Daoy (cell line): ENCODE measurements at regions not wholly inside any gene's neighbourhood (a gene's known extent, or its start where the extent isn't known, plus 50 kb on each side); places are given as distances from the start of the nearest gene placed in this dataset.
A peak's percentile ranks its signal among the peaks of the same experiment; 100 is the strongest.
"Not testable (repeated sequence)": the region's sequence is repeated elsewhere in the genome, so short reads cannot be mapped to it uniquely, and the experiment has no call there.

Source experiments
- DNase-seq: peaks from one replicate; pipeline ENCODE4 v3.0.0-alpha.2; 2015; ENCODE audit warnings: low read depth

GRCh38 chr1:181172082-181172481 is 83.6 kb downstream of the IER5 start:
- no peak for DNase-seq

GRCh38 chr1:181173761-181174447 is 85.4 kb downstream of the IER5 start:
- no peak for DNase-seq

- DNase-seq, result no peak
These were observed 86.4 kb downstream of the IER5 start for GRCh38 chr1:181174861-181175260.

- no peak for DNase-seq
These were observed 86.9 kb downstream of the IER5 start for GRCh38 chr1:181175356-181175910.

GRCh38 chr1:181175955-181176354 is 87.5 kb downstream of the IER5 start:
- no peak for DNase-seq

GRCh38 chr1:181178241-181178879 is 89.9 kb downstream of the IER5 start:
- no peak for DNase-seq

DNA sequence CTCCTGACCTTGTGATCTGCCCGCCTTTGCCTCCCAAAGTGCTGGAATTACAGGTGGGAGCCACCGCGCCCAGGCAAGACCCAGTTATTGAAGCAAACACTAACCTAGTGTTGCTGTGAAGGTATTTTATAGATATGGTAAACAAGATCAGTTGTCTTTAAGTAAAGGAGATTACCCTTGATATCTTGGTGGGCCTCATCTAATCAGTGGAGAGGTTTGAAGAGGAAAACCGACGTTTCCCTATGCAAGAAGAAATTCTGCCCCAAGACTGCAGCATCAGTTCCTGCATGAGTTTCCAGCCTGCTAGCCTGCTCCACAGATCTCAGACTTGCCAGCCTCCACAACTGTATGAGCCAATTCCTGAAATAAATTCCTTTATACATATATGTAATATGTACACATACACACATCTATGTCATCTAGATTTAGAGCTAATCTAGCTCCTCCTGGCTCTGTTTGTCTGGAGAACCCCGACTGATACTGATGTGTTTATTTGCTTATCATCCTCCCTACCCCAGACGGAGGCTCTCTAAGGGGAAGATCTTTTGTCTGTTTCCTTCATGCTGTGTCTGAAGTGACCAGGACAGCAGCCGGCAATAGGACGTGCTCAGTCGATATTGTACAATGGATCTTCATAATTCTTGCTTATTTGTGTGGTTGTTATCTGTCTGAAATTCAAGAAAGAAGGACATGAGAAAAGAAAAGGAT is 90.9 kb downstream of the IER5 start:
- no peak for DNase-seq

GRCh38 chr1:181179987-181180365 is 91.5 kb downstream of the IER5 start:
- peak; percentile 48 for DNase-seq

DNA sequence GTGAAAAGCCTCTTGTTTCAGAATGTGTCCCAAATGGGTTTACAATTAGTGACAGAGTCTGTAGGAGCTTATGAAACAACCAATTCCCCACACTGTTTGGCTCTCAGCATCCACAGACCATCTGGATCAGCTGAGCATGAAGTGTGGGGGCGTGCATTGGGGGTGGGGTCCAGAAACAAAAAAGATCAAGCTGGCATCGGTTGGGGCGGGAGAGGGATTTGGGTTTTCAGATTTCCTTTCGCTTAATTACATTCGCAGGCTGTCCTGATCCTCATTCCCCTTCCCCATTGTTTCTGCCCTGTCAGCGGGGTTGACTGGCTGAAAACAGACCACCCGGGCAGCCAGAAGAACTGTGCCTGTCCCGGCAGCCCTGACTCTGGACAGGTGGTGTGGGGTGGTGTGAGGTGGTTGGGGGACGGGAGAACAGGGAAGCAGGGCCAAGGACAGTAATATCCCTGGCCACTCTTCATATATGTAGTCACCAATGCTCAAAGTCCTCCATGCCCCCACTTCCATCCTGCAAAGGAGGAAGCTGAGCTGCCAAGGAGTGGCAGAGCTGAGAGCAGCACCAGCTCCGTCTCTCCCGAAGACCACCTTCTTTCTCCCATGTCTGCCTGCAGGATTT is 92.0 kb downstream of the IER5 start:
- DNase-seq, result no peak

- DNase-seq, result no peak
These were observed 93.5 kb downstream of the IER5 start for GRCh38 chr1:181181792-181182585.

DNA sequence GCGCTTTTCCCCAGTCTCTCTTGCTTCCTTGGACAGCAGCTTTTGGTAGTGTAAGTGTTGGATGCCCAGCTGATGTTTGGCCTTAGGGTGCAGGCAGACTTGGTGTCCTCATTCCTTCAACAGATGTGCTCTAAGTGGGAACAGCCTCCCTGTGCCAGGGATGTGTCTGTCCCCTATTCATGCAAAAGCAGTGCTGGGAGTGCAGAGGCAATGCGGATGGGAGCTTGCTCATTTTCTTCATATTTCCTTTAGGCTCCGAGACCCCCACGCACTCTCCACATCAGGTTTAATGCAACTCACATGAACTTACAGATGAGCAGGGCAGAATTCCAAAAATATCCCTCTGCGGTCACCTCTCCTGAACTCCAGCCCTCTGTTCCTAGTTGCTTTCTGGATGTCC is 96.1 kb downstream of the IER5 start:
- DNase-seq, result no peak

DNA sequence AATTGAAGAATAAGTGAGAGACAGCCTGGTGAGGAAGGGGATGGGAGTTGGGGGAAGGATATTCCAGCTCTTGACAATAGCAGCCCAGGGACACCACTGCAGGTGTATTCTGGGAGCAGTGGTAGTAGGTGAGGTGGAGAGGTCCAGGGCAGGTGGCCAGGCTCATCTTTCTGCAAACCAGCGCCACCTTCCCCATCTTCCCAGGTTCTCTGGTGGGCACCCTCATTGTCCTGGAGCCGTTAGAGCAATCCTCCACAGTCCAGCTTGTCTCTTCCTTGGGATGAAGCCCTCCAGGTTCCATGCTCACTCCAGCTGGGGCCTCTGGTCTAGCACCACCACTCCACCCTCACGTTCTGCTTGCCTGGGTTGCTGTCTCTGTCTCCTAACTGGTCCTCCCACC is 97.0 kb downstream of the IER5 start:
- DNase-seq, result no peak

DNA sequence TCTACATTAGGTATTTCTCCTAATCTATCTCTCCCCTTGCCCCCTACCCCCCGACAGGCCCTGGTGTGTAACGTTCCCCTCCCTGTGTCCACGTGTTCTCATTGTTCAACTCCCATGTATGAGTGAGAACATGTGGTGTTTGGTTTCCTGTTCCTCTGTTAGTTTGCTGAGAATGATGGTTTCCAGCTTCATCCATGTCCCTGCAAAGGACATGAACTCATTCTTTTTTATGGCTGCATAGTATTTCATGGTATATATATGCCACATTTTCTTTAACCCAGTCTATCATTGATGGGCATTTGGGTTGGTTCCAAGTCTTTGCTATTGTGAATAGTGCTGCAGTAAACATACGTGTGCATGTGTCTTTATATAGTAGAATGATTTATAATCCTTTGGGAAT is 97.6 kb downstream of the IER5 start:
- not testable (repeated sequence) for DNase-seq

DNA sequence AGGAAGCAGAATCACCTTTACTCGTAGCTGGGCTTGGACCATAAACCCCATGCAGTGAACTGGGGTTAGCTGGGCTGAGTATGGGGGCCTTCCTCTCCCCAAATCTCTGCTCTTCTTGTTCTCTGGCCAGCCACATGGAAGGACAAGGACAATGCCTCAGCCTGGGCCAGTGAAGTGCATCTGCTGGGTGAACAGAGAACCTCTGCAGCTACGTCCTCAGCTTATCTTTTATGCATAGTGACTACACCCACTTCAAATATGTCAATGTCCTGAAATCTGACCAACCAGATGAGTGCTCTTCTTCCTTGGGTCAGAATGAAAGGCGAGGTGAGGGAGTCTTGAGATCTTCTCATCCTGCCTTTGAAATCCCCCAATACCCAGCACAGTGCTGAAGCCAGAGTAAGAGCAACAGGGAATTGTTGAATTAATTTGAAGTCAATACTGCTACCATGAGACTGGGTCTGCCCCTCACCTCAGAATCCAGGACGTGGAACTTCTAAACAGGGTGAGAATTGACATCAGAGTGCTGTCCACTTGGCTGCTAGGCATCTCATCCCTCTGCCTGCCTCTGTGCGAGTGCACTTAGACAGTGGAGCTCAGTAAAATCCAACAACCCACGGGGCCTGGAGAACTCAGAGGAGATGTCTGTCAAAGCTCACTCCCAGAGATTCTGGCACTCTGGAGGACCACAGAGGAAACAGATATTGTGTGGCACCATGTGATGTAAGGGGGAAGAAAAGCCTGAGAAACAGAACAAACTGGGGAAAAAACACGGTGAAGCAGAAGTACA is 99.0 kb downstream of the IER5 start:
- no peak for DNase-seq

DNA sequence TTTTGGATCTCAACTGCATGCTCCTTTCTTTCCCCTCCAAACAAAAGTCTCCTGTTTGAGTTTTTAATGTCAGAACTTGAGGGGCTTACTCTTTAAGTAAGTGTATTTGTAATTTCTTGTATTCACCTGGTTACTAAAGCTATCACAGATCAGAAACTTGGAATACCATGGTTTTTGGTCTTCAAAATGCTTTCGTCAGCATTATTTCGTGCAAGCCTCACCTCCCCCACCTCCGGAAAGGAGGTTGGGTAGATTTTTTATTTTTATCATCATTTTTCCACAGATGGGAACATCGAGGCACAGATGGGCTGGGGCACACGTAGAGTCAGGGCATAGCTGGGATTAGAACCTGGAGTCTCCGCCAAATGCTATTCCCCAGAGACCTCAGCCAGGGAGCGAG is 100.7 kb downstream of the IER5 start:
- DNase-seq, result no peak

DNA sequence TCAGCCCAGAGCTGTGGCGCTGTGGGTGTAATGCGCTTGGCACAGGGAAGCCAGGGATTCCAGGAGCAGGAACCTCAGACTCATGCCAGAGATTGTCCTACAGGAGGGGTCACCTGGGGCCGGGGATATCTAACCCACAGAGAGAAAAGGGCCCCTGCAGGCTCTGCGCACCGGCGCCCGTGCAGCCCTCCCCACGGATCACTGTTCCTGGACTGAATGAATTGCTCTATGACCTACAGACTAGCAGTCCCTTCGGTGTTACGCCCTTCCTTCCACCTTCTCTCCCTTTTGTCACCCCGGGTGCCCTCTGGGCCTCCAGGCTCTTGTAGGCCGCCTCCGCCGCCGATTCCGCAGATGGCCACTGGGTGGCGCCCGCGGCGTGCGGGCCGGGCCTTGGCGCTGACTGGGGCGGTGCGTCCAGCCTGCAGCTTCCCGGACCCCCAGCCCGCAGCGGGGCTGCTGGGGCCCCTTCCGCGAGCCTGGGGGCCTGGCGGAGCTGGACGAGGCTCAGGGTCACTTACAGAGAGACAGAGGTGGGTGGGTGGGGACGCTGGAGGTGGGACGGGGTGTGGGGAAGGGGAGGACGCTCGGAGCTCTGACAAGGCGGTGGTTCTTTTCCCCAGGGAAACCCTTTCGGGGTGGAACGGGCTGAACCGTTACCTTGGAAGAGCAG is 101.3 kb downstream of the IER5 start:
- DNase-seq, result peak; percentile 75

DNA sequence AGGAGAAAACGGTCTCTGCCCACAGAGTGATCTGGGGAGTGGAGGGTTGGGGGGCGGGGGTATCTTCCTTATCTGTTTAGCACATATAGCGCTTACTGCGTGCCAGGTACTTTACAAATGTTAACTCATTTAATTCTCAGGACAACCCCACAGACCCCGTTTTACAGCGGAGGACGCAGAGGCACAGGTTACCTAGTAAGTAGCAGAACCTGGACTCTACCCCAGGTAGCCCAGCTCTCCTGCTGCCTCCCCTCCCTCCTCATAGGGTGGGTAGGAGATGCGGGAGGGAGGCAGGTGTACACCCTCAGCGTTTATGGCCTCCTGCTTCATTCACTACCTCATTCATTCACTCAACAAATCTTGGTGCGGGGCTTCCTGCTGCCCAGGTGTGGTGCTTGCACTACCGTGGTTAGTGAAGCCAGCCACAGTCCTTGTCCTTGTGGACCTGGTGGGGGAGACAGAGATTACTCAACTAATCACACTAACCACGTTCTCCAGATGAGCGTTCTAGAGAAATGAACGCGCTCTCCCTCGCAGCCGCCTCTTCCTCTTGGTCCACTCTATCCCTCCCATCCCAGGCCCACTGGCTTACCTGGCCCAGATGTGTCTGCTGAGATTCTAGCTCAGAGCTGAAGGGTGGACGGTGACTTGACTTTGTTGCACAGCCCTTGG is 102.0 kb downstream of the IER5 start:
- no peak for DNase-seq

GRCh38 chr1:181191494-181192040 is 103.1 kb downstream of the IER5 start:
- DNase-seq, result no peak

GRCh38 chr1:181192316-181192715 is 103.8 kb downstream of the IER5 start:
- DNase-seq, result no peak
